ENCODE measurements at regions not wholly inside any gene's neighbourhood (a gene's known extent, or its start where the extent isn't known, plus 50 kb on each side); places are given as distances from the start of the nearest gene placed in this dataset.

DNA sequence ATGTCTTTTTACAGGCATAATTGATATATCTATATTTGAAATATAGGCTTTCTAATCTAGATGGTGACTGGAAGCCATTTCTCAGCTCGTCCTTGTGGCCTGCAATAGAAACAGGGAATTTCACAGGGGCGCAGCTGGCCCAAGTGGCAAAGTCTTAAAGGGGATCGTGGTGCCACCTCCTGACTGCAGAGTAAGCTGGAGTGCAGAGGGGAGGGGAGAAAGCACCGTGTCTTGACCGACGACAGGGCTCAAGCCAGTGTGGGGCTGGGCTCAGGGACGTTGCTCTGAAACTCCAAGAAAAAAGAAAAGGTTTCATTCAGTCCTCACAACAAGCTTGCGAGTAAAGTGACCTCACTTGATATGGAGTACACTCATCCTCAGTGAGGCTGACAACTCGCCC is 255.1 kb downstream of the DCDC2C start:
- H3K4me3 ChIP-seq (ENCODE audit: low read depth, low read length), result no peak overlapping the region
- TF ChIP-seq, protein P1, sequence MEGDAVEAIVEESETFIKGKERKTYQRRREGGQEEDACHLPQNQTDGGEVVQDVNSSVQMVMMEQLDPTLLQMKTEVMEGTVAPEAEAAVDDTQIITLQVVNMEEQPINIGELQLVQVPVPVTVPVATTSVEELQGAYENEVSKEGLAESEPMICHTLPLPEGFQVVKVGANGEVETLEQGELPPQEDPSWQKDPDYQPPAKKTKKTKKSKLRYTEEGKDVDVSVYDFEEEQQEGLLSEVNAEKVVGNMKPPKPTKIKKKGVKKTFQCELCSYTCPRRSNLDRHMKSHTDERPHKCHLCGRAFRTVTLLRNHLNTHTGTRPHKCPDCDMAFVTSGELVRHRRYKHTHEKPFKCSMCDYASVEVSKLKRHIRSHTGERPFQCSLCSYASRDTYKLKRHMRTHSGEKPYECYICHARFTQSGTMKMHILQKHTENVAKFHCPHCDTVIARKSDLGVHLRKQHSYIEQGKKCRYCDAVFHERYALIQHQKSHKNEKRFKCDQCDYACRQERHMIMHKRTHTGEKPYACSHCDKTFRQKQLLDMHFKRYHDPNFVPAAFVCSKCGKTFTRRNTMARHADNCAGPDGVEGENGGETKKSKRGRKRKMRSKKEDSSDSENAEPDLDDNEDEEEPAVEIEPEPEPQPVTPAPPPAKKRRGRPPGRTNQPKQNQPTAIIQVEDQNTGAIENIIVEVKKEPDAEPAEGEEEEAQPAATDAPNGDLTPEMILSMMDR (IDR thresholded peaks at IDR 0.05; ENCODE audit: control insufficient read depth, extremely low read depth, insufficient read depth), result no peak
- no peak for DNase-seq (ENCODE audit: low read depth)

DNA sequence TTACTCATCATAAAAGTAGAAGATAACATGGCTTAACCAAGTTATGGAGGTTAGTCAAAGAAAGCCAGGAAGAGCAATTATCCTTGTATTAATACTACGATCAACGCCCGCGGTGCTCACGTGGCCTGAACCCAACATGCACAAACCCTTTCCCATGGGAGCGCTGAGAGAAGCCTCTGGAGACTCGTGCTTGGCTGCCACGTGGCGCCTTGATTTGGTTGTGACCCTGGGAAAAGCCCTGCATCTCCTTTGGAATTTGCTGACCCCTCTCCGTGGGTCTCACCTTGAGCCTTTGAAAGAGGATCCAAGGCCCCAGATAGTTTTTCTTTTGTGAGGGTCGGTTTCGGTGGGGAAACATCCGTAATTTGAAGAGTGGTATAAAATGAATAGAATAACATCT is 255.6 kb downstream of the DCDC2C start:
- H3K4me3 ChIP-seq (ENCODE audit: low read depth, low read length), result no peak overlapping the region
- TF ChIP-seq, protein P1 (IDR thresholded peaks at IDR 0.05; ENCODE audit: control insufficient read depth, extremely low read depth, insufficient read depth), result no peak
- no peak for DNase-seq (ENCODE audit: low read depth)

DNA sequence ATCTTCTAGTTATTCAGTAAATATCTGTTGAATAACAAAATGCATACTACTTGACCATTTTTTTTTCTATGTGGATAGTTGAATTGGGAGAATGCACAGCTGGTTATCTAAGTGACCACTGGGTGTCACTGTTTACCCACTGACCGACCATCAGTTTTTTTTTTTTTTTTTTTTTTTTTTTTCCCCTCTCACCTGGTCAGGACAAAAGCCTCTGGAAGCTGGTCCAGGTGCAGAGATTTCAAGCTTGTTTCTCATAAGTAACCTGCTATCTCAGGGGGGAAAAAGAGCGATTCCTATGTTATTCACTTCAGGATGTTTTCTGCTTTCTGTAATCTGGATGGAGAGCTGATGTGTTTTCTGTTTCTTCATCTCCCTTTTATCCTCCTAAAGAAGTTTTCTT is 256.0 kb downstream of the DCDC2C start:
- no peak overlapping the region for H3K4me3 ChIP-seq (ENCODE audit: low read depth, low read length)
- DNase-seq (ENCODE audit: low read depth), result peak; percentile 22
- TF ChIP-seq, protein P1 (IDR thresholded peaks at IDR 0.05; ENCODE audit: control insufficient read depth, extremely low read depth, insufficient read depth), result peak; percentile 63

DNA sequence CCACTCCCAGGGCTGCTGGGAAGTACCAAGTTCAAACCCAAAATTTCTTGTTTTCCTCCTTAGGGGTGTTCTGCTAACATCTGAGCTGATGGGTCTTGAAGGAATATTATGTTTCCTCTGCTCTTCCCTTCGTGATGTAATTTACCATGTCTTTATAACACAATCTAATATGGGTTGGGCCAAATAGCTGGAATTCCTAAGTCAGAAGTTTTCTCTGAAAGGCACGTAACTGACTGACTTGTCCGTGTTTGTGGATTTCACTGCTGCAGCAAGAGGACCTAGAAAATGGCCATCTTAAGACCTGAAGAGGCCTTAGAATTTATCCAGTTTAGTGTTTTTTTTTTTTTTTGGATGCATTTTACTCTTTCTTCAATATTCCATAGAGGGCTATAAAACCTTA is 256.7 kb downstream of the DCDC2C start:
- DNase-seq (ENCODE audit: low read depth), result no peak
- TF ChIP-seq, protein P1 (IDR thresholded peaks at IDR 0.05; ENCODE audit: control insufficient read depth, extremely low read depth, insufficient read depth), result no peak
- H3K4me3 ChIP-seq (ENCODE audit: low read depth, low read length), result no peak overlapping the region

DNA sequence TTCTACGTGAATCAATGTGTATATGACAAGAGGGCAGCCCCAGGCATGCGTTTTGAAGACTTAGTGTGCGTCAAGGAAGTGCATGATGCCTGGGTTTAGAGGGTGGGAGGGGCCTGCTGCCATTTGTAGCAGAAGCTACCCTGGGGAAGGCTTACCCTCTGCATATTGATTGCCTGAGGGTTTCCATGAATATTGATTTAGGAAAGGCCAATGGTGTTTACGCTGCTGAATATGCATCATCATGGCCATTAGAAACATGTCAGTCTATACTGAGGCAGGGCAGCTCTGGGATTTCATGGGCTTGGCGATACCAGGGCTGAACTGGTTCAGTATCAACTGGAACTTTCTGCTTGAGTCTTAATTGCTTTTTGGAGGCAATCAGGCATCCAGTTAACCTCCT is 259.3 kb downstream of the DCDC2C start:
- no peak for DNase-seq (ENCODE audit: low read depth)
- TF ChIP-seq, protein P1 (IDR thresholded peaks at IDR 0.05; ENCODE audit: control insufficient read depth, extremely low read depth, insufficient read depth), result no peak
- H3K4me3 ChIP-seq (ENCODE audit: low read depth, low read length), result no peak overlapping the region

DNA sequence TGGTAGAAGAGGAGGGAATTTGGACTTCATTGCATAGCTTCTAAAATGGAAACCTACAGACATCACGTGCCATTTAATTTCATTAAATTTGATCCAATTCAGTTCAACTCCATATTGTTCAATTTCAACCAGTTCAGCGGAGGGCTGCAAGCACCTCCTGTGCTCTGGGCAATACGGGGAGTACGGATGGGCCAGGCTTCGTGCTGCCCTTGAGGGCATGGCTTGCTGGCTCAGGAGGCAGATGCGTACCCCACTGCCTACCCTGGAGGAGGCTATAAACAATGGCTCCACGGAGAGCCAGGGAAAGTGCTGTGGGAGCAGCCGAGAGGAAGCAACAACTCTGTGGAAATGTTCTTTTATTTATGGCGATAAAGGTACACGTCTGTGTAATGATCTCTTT is 261.8 kb downstream of the DCDC2C start:
- no peak for DNase-seq (ENCODE audit: low read depth)
- no peak overlapping the region for H3K4me3 ChIP-seq (ENCODE audit: low read depth, low read length)
- TF ChIP-seq, protein P1 (IDR thresholded peaks at IDR 0.05; ENCODE audit: control insufficient read depth, extremely low read depth, insufficient read depth), result no peak

DNA sequence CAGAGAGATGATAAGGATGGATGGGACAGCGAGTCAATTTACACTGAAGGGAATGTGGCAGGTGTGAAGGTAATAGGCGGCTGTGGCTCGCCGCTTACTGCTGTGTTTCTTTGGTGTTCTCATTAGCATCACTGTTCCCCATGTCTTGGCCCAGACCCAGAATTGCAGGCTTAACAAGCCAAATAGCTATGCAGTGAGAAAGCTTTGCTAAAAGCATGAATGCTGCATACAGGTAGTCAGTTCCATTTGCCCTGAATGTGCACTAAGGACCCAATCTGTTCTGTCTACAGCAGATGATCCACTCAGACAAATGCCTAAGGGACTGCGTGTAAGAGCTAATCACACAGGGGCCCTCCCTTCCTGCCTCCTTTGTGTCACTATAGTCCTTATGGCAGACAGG is 262.6 kb downstream of the DCDC2C start:
- TF ChIP-seq, protein P1 (IDR thresholded peaks at IDR 0.05; ENCODE audit: control insufficient read depth, extremely low read depth, insufficient read depth), result no peak
- no peak for DNase-seq (ENCODE audit: low read depth)
- no peak overlapping the region for H3K4me3 ChIP-seq (ENCODE audit: low read depth, low read length)
